H1 (cell line): ENCODE measurements at regions not wholly inside any gene's neighbourhood (a gene's known extent, or its start where the extent isn't known, plus 50 kb on each side); places are given as distances from the start of the nearest gene placed in this dataset.

Source experiments
- CTCF ChIA-PET: fragments of 300-600 bp; sonication (Branson Sonifier 250); formaldehyde crosslinking; loops from one replicate; lab custom pipeline; 2021; ENCODE audit not compliant: partially characterized antibody; lab: Charles Lee
- POLR2A ChIA-PET: fragments of 300-600 bp; sonication (Branson Sonifier 250); formaldehyde crosslinking; loops from one replicate; lab custom pipeline; 2021; ENCODE audit warnings: inconsistent platforms; ENCODE audit not compliant: partially characterized antibody; lab: Charles Lee
- DNase-seq, 2 experiments: peaks; one replicate each; pipeline versions ENCODE4 v3.0.0 to v3.0.0-alpha.2; 2010 to 2022; ENCODE audit warnings: low spot score in 2 of 2, low read depth in 1 of 2, mixed read lengths in 1 of 2
- FAIRE-seq: peaks from 2 replicates; lab custom pipeline; 2011; peaks lifted over from hg19 to GRCh38; lab: Jason Lieb, UNC
- H2AFZ ChIP-seq: 2 replicates; pipeline ENCODE4 v1.8.1; 2012; ENCODE audit warnings: low read length, inconsistent platforms
- H2AK5ac ChIP-seq: 2 replicates; pipeline ENCODE4 v1.6.1; 2013; ENCODE audit warnings: low read depth, low read length
- H2BK120ac ChIP-seq: replicated peaks from 2 replicates; pipeline ENCODE3; 2013; ENCODE audit warnings: low read depth, low read length, inconsistent platforms
- H2BK12ac ChIP-seq: 2 replicates; pipeline ENCODE4 v1.6.1; 2013; ENCODE audit warnings: low read depth, low read length
- H2BK15ac ChIP-seq: 2 replicates; pipeline ENCODE4 v1.6.1; 2013; ENCODE audit warnings: low read length
- H2BK20ac ChIP-seq: 2 replicates; pipeline ENCODE4 v1.6.1; 2013; ENCODE audit warnings: low read length
- H2BK5ac ChIP-seq: 2 replicates; pipeline ENCODE4 v1.6.1; 2013; ENCODE audit warnings: low read depth, low read length
- H3K14ac ChIP-seq: 2 replicates; pipeline ENCODE4 v1.6.1; 2013; ENCODE audit warnings: inconsistent platforms; ENCODE audit not compliant: insufficient read length
- H3K18ac ChIP-seq: 2 replicates; pipeline ENCODE4 v1.6.1; 2013; ENCODE audit warnings: low read length; ENCODE audit errors: extremely low read depth
- H3K23ac ChIP-seq: 2 replicates; pipeline ENCODE4 v1.6.1; 2013; ENCODE audit warnings: inconsistent platforms; ENCODE audit not compliant: insufficient read length
- H3K23me2 ChIP-seq: 2 replicates; pipeline ENCODE4 v1.6.1; 2013; ENCODE audit warnings: low read depth, low read length
- H3K27ac ChIP-seq: 2 replicates; pipeline ENCODE4 v1.6.1; 2011; ENCODE audit warnings: low read depth, low read length, inconsistent platforms
- H3K27me3 ChIP-seq, 4 experiments: replicated peaks in 1 of 4; 1 replicate in 1 of 4; 2 replicates in 3 of 4; pipeline versions ENCODE4 v1.6.1 to v1.8.1; 2011 to 2013; ENCODE audit warnings: low read length in 3 of 4, mild to moderate bottlenecking in 3 of 4, inconsistent platforms in 2 of 4, mixed read lengths in 2 of 4, moderate library complexity in 1 of 4; ENCODE audit not compliant: control insufficient read depth in 3 of 4, insufficient read depth in 3 of 4; ENCODE audit errors: extremely low read depth in 1 of 4
- H3K36me3 ChIP-seq, 4 experiments: 2 replicates each; pipeline versions ENCODE4 v1.6.1 to v1.8.1; 2011 to 2013; ENCODE audit warnings: mild to moderate bottlenecking in 4 of 4, low read length in 3 of 4, moderate library complexity in 2 of 4, control low read depth in 1 of 4, inconsistent platforms in 1 of 4; ENCODE audit not compliant: insufficient read depth in 4 of 4, control insufficient read depth in 2 of 4
- H3K4ac ChIP-seq: replicated peaks from 2 replicates; pipeline ENCODE3; 2013; ENCODE audit warnings: low read length, low read depth, mixed read lengths, inconsistent platforms; ENCODE audit not compliant: insufficient read length
- H3K4me1 ChIP-seq, 4 experiments: replicated peaks in 1 of 4; 1 replicate in 1 of 4; 2 replicates in 3 of 4; pipeline versions ENCODE4 v1.6.1 to v1.8.1; 2011 to 2013; ENCODE audit warnings: low read length in 3 of 4, inconsistent platforms in 2 of 4, mixed read lengths in 1 of 4; ENCODE audit not compliant: insufficient read depth in 4 of 4, control insufficient read depth in 3 of 4
- H3K4me2 ChIP-seq, 2 experiments: 2 replicates each; pipeline versions ENCODE4 v1.6.1 to v1.8.1; 2011 to 2013; ENCODE audit warnings: low read depth in 2 of 2, low read length in 2 of 2, control low read depth in 1 of 2, inconsistent platforms in 1 of 2, mild to moderate bottlenecking in 1 of 2; ENCODE audit not compliant: insufficient read depth in 1 of 2
- H3K4me3 ChIP-seq, 4 experiments: fragments of 200-600, 300-600 bp in 1 of 4; sonication (generic), shearing (Covaris generic), sonication (Bioruptor Twin) in 1 of 4; 2 replicates each; pipeline versions ENCODE4 v1.5.1 to v1.8.1; 2011 to 2016; ENCODE audit warnings: low read length in 4 of 4, low read depth in 3 of 4, control low read depth in 2 of 4, inconsistent platforms in 2 of 4, mild to moderate bottlenecking in 2 of 4, mixed read lengths in 1 of 4, moderate library complexity in 1 of 4; ENCODE audit not compliant: insufficient read depth in 2 of 4; ENCODE audit errors: extremely low read depth in 1 of 4
- H3K56ac ChIP-seq: replicated peaks from 2 replicates; pipeline ENCODE3; 2013; ENCODE audit warnings: low read depth, mild to moderate bottlenecking, mixed read lengths, low read length, inconsistent platforms; ENCODE audit not compliant: insufficient read length
- H3K79me1 ChIP-seq: 2 replicates; pipeline ENCODE4 v1.6.1; 2013; ENCODE audit warnings: low read depth, low read length, control low read depth
- H3K79me2 ChIP-seq, 2 experiments: 2 replicates each; pipeline versions ENCODE4 v1.6.1 to v1.8.1; 2012 to 2013; ENCODE audit warnings: low read length in 2 of 2, mild to moderate bottlenecking in 2 of 2, inconsistent platforms in 1 of 2; ENCODE audit not compliant: insufficient read depth in 2 of 2, control insufficient read depth in 1 of 2
- H3K9ac ChIP-seq, 4 experiments: replicated peaks in 1 of 4; 1 replicate in 1 of 4; 2 replicates in 3 of 4; pipeline versions ENCODE4 v1.6.1 to v1.8.1; 2011 to 2013; ENCODE audit warnings: low read depth in 3 of 4, low read length in 3 of 4, control low read depth in 2 of 4, mild to moderate bottlenecking in 2 of 4, moderate library complexity in 2 of 4, inconsistent platforms in 1 of 4; ENCODE audit errors: extremely low read depth in 1 of 4
- H3K9me3 ChIP-seq, 2 experiments: 2 replicates each; pipeline versions ENCODE4 v1.6.1 to v1.8.1; 2012 to 2013; ENCODE audit warnings: mild to moderate bottlenecking in 2 of 2, moderate library complexity in 2 of 2, control low read depth in 1 of 2, inconsistent platforms in 1 of 2, low read depth in 1 of 2, low read length in 1 of 2, mixed read lengths in 1 of 2; ENCODE audit not compliant: insufficient read depth in 2 of 2
- H4K20me1 ChIP-seq, 2 experiments: replicated peaks in 1 of 2; 2 replicates each; pipeline versions ENCODE3 to v1.8.1; 2011 to 2013; ENCODE audit warnings: inconsistent platforms in 2 of 2, low read length in 2 of 2, mild to moderate bottlenecking in 1 of 2; ENCODE audit not compliant: insufficient read depth in 2 of 2, control insufficient read depth in 1 of 2
- H4K5ac ChIP-seq: 2 replicates; pipeline ENCODE4 v1.6.1; 2013; ENCODE audit warnings: low read length, low read depth, mixed read lengths, inconsistent platforms; ENCODE audit not compliant: insufficient read length
- H4K8ac ChIP-seq: 2 replicates; pipeline ENCODE4 v1.8.0; 2013; ENCODE audit warnings: mild to moderate bottlenecking, moderate library complexity, low read length, inconsistent platforms; ENCODE audit not compliant: insufficient read depth; ENCODE audit errors: extremely low read depth
- H4K91ac ChIP-seq: replicated peaks from 2 replicates; pipeline ENCODE3; 2013; ENCODE audit warnings: low read length, mixed read lengths, inconsistent platforms; ENCODE audit not compliant: insufficient read length
- E2F6 ChIP-seq: IDR thresholded peaks from 2 replicates; pipeline ENCODE4 v1.6.1; 2012; ENCODE audit warnings: inconsistent platforms
- KDM5A ChIP-seq: fragments of 200-600 bp; IDR thresholded peaks from 2 replicates; pipeline ENCODE4 v1.7.1; 2012; ENCODE audit warnings: mild to moderate bottlenecking, low read length, inconsistent platforms, mixed read lengths
- RAD21 ChIP-seq, 2 experiments: IDR thresholded peaks in 1 of 2; conservative IDR thresholded peaks in 1 of 2; 2 replicates each; pipeline ENCODE4 v1.6.1; 2011; ENCODE audit warnings: low read depth in 2 of 2, low read length in 2 of 2, improper control_type of control experiment in 1 of 2, inconsistent platforms in 1 of 2, mild to moderate bottlenecking in 1 of 2, moderate library complexity in 1 of 2
- WGBS, 2 experiments: shearing (Covaris generic) in 1 of 2; methylation state at CpG; one replicate each; pipeline versions ENCODE4 v1.1.6 to v1.1.7; 2013 to 2015; ENCODE audit warnings: low lambda C conversion rate in 2 of 2, mixed read lengths in 2 of 2, inconsistent platforms in 1 of 2, low coverage in 1 of 2, missing lambda C conversion rate in 1 of 2; ENCODE audit not compliant: insufficient replicate concordance in 2 of 2, insufficient coverage in 1 of 2, insufficient read length in 1 of 2; ENCODE audit errors: extremely low coverage in 1 of 2, missing lambda C conversion rate in 1 of 2; 5-methylcytosine and 5-hydroxymethylcytosine counted together

- Histone ChIP-seq H3K23me2 (no peaks in the 10 kb centered on the region), H3K79me1 (no peaks in the 10 kb centered on the region), H4K8ac (no peak overlapping the region), H2BK12ac (no peak overlapping the region), H3K36me3 (no peaks in the 10 kb centered on the region), H4K20me1 (no peaks in the 10 kb centered on the region), H3K18ac (no peak overlapping the region), H4K91ac (no peak overlapping the region), H3K4me2 (no peak overlapping the region), H3K14ac (no peak overlapping the region), H3K9ac (no peak overlapping the region), H2BK120ac (no peak overlapping the region), H4K5ac (no peak overlapping the region), H3K4me3 (no peak overlapping the region), H3K9me3 (no peaks in the 10 kb centered on the region), H3K23ac (no peak overlapping the region), H3K27ac (no peak overlapping the region), H3K4me1 (peaks cover 0 to 2% (median 0%) of the 10 kb centered on the region in 4 experiments; a peak in 1 of 7 replicates), H2BK15ac (no peak overlapping the region), H2AFZ (no peak overlapping the region), H3K27me3 (no peaks in the 10 kb centered on the region), H3K79me2 (no peaks in the 10 kb centered on the region), H3K56ac (no peak overlapping the region), H2BK20ac (no peak overlapping the region), H3K4ac (no peak overlapping the region), H2AK5ac (no peak overlapping the region), H2BK5ac (no peak overlapping the region)
- no peak for DNase-seq
- CTCF ChIA-PET, result interaction anchor here (1.8 kb wide), 1 partner anchor 70 kb away, joined by 4 read pairs; no protein-coding TSS in a partner anchor
- POLR2A ChIA-PET, result no interaction called here
- no peak for FAIRE-seq
- TF ChIP-seq E2F6, result no peak
- TF ChIP-seq RAD21 (IDR thresholded peaks at IDR 0.05 in 1 of 2, conservative IDR thresholded peaks at IDR 0.05 in 1 of 2; ENCODE audit: low read depth in 2 of 2, low read length in 2 of 2), result 0 out of 4 replicates have a peak, but pooled peaks of 1 of the 2 experiments have one; percentile 5
- TF ChIP-seq KDM5A, result no peak
- 87% methylated on average over 12 of the region's 12 CpGs; no CpG with 5 or more reads in 1 of the 2 experiments for WGBS, 2 experiments
These were observed 68.4 kb downstream of the MCFD2 start for GRCh38 chr2:46847185-46847710.
